ENCODE measurements at regions not wholly inside any gene's neighbourhood (a gene's known extent, or its start where the extent isn't known, plus 50 kb on each side); places are given as distances from the start of the nearest gene placed in this dataset.

DNA sequence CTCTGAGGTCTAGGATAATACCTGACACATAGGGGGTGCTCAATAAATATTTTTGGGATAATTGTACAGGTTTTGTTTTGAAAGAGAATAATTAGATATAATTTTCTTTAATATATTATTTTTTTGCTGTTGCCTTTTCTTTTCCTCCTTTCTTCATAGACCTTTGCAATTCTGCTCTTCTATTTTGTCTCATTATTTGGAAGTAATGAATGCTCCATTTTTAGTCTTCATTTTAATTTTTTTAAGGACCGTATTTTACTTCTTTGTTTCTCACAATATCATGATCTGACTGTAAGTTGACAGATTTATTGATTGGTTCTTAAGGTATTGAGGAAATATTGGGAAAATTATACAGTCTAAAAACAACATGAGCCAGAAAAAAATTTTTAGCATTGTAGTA lies 150.5 kb upstream of the TMC3 start:
- TF ChIP-seq RAD21 (IDR thresholded peaks at IDR 0.05; ENCODE audit: low read length) (no peak), NFIC (IDR thresholded peaks at IDR 0.05; ENCODE audit: borderline replicate concordance) (no peak), RXRA (IDR thresholded peaks at IDR 0.05; ENCODE audit: borderline replicate concordance, low read depth) (no peak)
- Histone ChIP-seq H3K9me2 (peaks cover 3% of the 10 kb centered on the region; the same call in 1 of the 2 replicates), H3K4me2 (no peak overlapping the region), H3K79me2 (ENCODE audit: insufficient read depth) (no peaks in the 10 kb centered on the region), H3F3A (replicated peaks; ENCODE audit: insufficient read depth) (peaks cover 1% of the 10 kb centered on the region), H3K27me3 (ENCODE audit: insufficient read depth) (no peaks in the 10 kb centered on the region), H3K36me3 (replicated peaks in 1 of 2; ENCODE audit: control insufficient read depth in 1 of 2, insufficient read depth in 2 of 2, low read length in 1 of 2) (peaks cover 0 to 3% of the 10 kb centered on the region in 2 experiments), H3K4me3 (ENCODE audit: low read depth in 2 of 2, low read length in 1 of 2) (no peak overlapping the region), H3K27ac (ENCODE audit: low read depth in 2 of 2, low read length in 1 of 2) (no peak overlapping the region), H3K9ac (no peak overlapping the region), H2AFZ (ENCODE audit: low read depth) (no peak overlapping the region), H3K9me3 (no peaks in the 10 kb centered on the region; the same call in 1 of the 2 replicates), H4K20me1 (ENCODE audit: insufficient read depth) (no peaks in the 10 kb centered on the region), H3K4me1 (ENCODE audit: control insufficient read depth in 1 of 2, insufficient read depth in 2 of 2, low read depth in 1 of 2, low read length in 1 of 2) (peaks cover 0 to 4% of the 10 kb centered on the region in 2 experiments; a peak in 2 of 4 replicates)
- CTCF ChIA-PET = interaction anchor here (1.0 kb wide), 1 partner anchor 11 kb away, joined by 3 read pairs; no protein-coding TSS in a partner anchor
- 52% methylated on average over 1 of the region's 1 CpG for WGBS (ENCODE audit: low lambda C conversion rate)
- no peak for DNase-seq
- POLR2A ChIA-PET = no interaction called here

DNA sequence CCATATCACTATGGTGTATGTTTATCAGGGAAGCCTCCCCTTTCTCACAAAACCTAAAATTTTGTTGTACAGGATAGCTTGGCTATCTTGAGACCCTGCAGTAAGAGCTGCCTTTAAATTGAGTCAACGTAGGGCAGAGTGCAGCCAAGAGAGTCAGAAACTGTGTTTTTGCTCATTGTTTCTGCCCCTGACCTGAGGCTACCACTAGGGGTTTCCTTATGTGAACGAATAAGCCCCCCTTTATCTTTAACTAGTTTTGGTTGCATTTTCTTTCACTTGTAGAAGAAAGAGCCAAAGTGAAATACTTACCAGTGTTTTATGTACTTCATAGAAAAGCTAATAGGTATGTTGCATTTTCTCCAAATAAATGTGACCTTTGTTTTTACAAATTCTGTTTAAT lies 149.9 kb upstream of the TMC3 start:
- TF ChIP-seq EP300 (IDR thresholded peaks at IDR 0.05; ENCODE audit: borderline replicate concordance in 1 of 2, low read depth in 1 of 2, low read length in 1 of 2) = no peak
- TF ChIP-seq GATA2 (CRISPR knock-in tag; IDR thresholded peaks at IDR 0.05) = no peak
- TF ChIP-seq SMC3 (IDR thresholded peaks at IDR 0.05; ENCODE audit: low read depth, low read length) = no peak
- TF ChIP-seq, protein P1, sequence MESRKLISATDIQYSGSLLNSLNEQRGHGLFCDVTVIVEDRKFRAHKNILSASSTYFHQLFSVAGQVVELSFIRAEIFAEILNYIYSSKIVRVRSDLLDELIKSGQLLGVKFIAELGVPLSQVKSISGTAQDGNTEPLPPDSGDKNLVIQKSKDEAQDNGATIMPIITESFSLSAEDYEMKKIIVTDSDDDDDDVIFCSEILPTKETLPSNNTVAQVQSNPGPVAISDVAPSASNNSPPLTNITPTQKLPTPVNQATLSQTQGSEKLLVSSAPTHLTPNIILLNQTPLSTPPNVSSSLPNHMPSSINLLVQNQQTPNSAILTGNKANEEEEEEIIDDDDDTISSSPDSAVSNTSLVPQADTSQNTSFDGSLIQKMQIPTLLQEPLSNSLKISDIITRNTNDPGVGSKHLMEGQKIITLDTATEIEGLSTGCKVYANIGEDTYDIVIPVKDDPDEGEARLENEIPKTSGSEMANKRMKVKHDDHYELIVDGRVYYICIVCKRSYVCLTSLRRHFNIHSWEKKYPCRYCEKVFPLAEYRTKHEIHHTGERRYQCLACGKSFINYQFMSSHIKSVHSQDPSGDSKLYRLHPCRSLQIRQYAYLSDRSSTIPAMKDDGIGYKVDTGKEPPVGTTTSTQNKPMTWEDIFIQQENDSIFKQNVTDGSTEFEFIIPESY (IDR thresholded peaks at IDR 0.05; ENCODE audit: borderline replicate concordance, low read depth) = no peak
- no peak for TF ChIP-seq JUND (IDR thresholded peaks at IDR 0.05)
- TF ChIP-seq FOXM1 (IDR thresholded peaks at IDR 0.05; ENCODE audit: low read depth) = no peak
- no peak for TF ChIP-seq NRF1 (IDR thresholded peaks at IDR 0.05; ENCODE audit: low read depth, low read length)
- TF ChIP-seq, protein P2, sequence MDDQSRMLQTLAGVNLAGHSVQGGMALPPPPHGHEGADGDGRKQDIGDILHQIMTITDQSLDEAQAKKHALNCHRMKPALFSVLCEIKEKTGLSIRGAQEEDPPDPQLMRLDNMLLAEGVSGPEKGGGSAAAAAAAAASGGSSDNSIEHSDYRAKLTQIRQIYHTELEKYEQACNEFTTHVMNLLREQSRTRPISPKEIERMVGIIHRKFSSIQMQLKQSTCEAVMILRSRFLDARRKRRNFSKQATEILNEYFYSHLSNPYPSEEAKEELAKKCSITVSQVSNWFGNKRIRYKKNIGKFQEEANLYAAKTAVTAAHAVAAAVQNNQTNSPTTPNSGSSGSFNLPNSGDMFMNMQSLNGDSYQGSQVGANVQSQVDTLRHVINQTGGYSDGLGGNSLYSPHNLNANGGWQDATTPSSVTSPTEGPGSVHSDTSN (IDR thresholded peaks at IDR 0.05) = no peak
- TF ChIP-seq TAF1 (IDR thresholded peaks at IDR 0.05; ENCODE audit: borderline replicate concordance, low read depth, low read length) = no peak
- TF ChIP-seq GABPA (IDR thresholded peaks at IDR 0.05; ENCODE audit: low read depth) = no peak
- no peak for TF ChIP-seq RXRA (IDR thresholded peaks at IDR 0.05; ENCODE audit: borderline replicate concordance, low read depth)

More for the DNA sequence above, 149.9 kb upstream of the TMC3 start:
- Histone ChIP-seq H3K9me2 (peaks cover 3% of the 10 kb centered on the region; the same call in 1 of the 2 replicates), H3K4me1 (ENCODE audit: control insufficient read depth in 1 of 2, insufficient read depth in 2 of 2, low read depth in 1 of 2, low read length in 1 of 2) (peaks cover 0 to 4% of the 10 kb centered on the region in 2 experiments; a peak in 2 of 4 replicates), H3K4me3 (ENCODE audit: low read depth in 2 of 2, low read length in 1 of 2) (no peak overlapping the region), H4K20me1 (ENCODE audit: insufficient read depth) (no peaks in the 10 kb centered on the region), H3K9ac (no peak overlapping the region), H3K4me2 (no peak overlapping the region), H3K27me3 (ENCODE audit: insufficient read depth) (no peaks in the 10 kb centered on the region), H3K79me2 (ENCODE audit: insufficient read depth) (no peaks in the 10 kb centered on the region), H2AFZ (ENCODE audit: low read depth) (no peak overlapping the region), H3K27ac (ENCODE audit: low read depth in 2 of 2, low read length in 1 of 2) (no peak overlapping the region), H3F3A (replicated peaks; ENCODE audit: insufficient read depth) (peaks cover 6% of the 10 kb centered on the region), H3K9me3 (no peaks in the 10 kb centered on the region; the same call in 1 of the 2 replicates), H3K36me3 (replicated peaks in 1 of 2; ENCODE audit: control insufficient read depth in 1 of 2, insufficient read depth in 2 of 2, low read length in 1 of 2) (peaks cover 0 to 3% of the 10 kb centered on the region in 2 experiments)
- WGBS (ENCODE audit: low lambda C conversion rate) = 43% methylated on average over 2 of the region's 2 CpGs
- DNase-seq = no peak
- ChIA-PET CTCF (interaction anchor here (1.4 kb wide), 1 partner anchor 25 kb away, joined by 4 read pairs; no protein-coding TSS in a partner anchor), POLR2A (no interaction called here)
